ENCODE measurements at regions not wholly inside any gene's neighbourhood (a gene's known extent, or its start where the extent isn't known, plus 50 kb on each side); places are given as distances from the start of the nearest gene placed in this dataset.

DNA sequence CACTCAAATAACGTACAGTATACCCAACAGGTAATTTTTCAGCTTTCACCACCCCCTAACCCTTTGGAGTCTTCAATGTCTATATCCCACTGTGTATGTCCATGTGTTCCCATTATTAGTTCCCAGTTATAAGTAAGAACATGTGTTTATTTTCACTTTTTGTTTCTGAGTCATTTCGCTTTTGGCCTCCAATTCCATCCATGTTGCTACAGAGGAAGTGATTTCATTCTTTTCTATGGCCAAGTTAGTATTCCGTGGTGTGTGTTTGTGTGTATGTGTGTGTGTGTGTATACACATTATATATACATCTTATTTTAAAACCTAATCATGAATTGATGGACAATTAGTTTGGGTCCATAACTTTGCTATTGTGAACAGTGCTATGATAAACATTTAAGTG lies 464.4 kb downstream of the CMPK2 start:
- TF ChIP-seq, protein P1, sequence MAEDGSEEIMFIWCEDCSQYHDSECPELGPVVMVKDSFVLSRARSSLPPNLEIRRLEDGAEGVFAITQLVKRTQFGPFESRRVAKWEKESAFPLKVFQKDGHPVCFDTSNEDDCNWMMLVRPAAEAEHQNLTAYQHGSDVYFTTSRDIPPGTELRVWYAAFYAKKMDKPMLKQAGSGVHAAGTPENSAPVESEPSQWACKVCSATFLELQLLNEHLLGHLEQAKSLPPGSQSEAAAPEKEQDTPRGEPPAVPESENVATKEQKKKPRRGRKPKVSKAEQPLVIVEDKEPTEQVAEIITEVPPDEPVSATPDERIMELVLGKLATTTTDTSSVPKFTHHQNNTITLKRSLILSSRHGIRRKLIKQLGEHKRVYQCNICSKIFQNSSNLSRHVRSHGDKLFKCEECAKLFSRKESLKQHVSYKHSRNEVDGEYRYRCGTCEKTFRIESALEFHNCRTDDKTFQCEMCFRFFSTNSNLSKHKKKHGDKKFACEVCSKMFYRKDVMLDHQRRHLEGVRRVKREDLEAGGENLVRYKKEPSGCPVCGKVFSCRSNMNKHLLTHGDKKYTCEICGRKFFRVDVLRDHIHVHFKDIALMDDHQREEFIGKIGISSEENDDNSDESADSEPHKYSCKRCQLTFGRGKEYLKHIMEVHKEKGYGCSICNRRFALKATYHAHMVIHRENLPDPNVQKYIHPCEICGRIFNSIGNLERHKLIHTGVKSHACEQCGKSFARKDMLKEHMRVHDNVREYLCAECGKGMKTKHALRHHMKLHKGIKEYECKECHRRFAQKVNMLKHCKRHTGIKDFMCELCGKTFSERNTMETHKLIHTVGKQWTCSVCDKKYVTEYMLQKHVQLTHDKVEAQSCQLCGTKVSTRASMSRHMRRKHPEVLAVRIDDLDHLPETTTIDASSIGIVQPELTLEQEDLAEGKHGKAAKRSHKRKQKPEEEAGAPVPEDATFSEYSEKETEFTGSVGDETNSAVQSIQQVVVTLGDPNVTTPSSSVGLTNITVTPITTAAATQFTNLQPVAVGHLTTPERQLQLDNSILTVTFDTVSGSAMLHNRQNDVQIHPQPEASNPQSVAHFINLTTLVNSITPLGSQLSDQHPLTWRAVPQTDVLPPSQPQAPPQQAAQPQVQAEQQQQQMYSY (CRISPR knock-in tag; IDR thresholded peaks at IDR 0.05), result no peak
- TF ChIP-seq ZNF317 (CRISPR knock-in tag; IDR thresholded peaks at IDR 0.05; ENCODE audit: borderline replicate concordance, low read depth), result no peak
- TF ChIP-seq GABPB1 (CRISPR knock-in tag; IDR thresholded peaks at IDR 0.05), result no peak
- TF ChIP-seq HMGA2 (CRISPR knock-in tag; IDR thresholded peaks at IDR 0.05), result peak; percentile 48; the same call in 1 of the 2 replicates
- Mint-ChIP-seq H3K27ac (no peak overlapping the region), H3K4me3 (no peak overlapping the region), H3K9me3 (peaks cover 75% of the 10 kb centered on the region), H3K36me3 (peaks cover 66% of the 10 kb centered on the region), H3K27me3 (ENCODE audit: low read depth) (peaks cover 7% of the 10 kb centered on the region), H3K4me1 (no peaks in the 10 kb centered on the region)
- CTCF ChIA-PET, result no interaction called here
- POLR2A ChIA-PET, result no interaction called here
- ATAC-seq (no peak), DNase-seq (ENCODE audit: low spot score) (no peak)

DNA sequence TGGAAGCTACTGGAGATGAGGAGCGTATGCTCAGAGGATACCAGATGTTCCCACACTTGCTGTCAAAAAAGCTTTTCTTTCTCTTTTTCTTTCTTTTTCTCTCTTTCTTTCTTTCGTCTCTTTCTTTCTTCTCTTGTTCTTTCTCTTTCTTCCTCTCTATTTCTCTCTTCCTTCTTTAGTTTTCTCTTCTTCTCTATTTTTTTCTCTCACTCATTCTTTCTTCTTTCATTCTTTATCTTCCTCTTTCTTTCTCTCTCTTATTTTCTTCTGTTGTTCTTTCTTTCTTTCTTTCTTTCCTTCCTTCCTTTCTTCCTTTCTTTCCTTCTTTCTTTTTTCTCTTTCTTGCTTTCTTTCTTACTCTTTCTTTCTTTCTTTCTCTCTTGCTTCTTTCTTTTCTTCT lies 457.6 kb downstream of the CMPK2 start:
- Mint-ChIP-seq H3K4me3 (no peak overlapping the region), H3K27me3 (ENCODE audit: low read depth) (peaks cover 5% of the 10 kb centered on the region), H3K4me1 (no peaks in the 10 kb centered on the region), H3K36me3 (peaks cover 79% of the 10 kb centered on the region), H3K27ac (no peak overlapping the region), H3K9me3 (peaks cover 88% of the 10 kb centered on the region)
- CTCF ChIA-PET, result no interaction called here
- DNase-seq (ENCODE audit: low spot score) (no peak), ATAC-seq (no peak)
- POLR2A ChIA-PET, result no interaction called here
- TF ChIP-seq, protein P2, sequence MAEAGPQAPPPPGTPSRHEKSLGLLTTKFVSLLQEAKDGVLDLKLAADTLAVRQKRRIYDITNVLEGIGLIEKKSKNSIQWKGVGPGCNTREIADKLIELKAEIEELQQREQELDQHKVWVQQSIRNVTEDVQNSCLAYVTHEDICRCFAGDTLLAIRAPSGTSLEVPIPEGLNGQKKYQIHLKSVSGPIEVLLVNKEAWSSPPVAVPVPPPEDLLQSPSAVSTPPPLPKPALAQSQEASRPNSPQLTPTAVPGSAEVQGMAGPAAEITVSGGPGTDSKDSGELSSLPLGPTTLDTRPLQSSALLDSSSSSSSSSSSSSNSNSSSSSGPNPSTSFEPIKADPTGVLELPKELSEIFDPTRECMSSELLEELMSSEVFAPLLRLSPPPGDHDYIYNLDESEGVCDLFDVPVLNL (CRISPR knock-in tag; IDR thresholded peaks at IDR 0.05; ENCODE audit: borderline replicate concordance, low read depth), result no peak
- TF ChIP-seq, protein P3, sequence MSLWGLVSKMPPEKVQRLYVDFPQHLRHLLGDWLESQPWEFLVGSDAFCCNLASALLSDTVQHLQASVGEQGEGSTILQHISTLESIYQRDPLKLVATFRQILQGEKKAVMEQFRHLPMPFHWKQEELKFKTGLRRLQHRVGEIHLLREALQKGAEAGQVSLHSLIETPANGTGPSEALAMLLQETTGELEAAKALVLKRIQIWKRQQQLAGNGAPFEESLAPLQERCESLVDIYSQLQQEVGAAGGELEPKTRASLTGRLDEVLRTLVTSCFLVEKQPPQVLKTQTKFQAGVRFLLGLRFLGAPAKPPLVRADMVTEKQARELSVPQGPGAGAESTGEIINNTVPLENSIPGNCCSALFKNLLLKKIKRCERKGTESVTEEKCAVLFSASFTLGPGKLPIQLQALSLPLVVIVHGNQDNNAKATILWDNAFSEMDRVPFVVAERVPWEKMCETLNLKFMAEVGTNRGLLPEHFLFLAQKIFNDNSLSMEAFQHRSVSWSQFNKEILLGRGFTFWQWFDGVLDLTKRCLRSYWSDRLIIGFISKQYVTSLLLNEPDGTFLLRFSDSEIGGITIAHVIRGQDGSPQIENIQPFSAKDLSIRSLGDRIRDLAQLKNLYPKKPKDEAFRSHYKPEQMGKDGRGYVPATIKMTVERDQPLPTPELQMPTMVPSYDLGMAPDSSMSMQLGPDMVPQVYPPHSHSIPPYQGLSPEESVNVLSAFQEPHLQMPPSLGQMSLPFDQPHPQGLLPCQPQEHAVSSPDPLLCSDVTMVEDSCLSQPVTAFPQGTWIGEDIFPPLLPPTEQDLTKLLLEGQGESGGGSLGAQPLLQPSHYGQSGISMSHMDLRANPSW (CRISPR knock-in tag; conservative IDR thresholded peaks at IDR 0.05; ENCODE audit: low read depth), result no peak
- TF ChIP-seq, protein P4, sequence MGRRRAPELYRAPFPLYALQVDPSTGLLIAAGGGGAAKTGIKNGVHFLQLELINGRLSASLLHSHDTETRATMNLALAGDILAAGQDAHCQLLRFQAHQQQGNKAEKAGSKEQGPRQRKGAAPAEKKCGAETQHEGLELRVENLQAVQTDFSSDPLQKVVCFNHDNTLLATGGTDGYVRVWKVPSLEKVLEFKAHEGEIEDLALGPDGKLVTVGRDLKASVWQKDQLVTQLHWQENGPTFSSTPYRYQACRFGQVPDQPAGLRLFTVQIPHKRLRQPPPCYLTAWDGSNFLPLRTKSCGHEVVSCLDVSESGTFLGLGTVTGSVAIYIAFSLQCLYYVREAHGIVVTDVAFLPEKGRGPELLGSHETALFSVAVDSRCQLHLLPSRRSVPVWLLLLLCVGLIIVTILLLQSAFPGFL (CRISPR knock-in tag; IDR thresholded peaks at IDR 0.05; ENCODE audit: borderline replicate concordance), result no peak
- TF ChIP-seq ZBTB21 (CRISPR knock-in tag; IDR thresholded peaks at IDR 0.05; ENCODE audit: borderline replicate concordance), result no peak
- TF ChIP-seq FOXJ3 (CRISPR knock-in tag; IDR thresholded peaks at IDR 0.05; ENCODE audit: borderline replicate concordance), result no peak
- no peak for TF ChIP-seq NFATC4 (CRISPR knock-in tag; IDR thresholded peaks at IDR 0.05)
- TF ChIP-seq, protein P5, sequence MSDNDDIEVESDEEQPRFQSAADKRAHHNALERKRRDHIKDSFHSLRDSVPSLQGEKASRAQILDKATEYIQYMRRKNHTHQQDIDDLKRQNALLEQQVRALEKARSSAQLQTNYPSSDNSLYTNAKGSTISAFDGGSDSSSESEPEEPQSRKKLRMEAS (CRISPR knock-in tag; IDR thresholded peaks at IDR 0.05), result no peak
- no peak for TF ChIP-seq TP53 (CRISPR knock-in tag; IDR thresholded peaks at IDR 0.05)
- no peak for TF ChIP-seq IRF2 (CRISPR knock-in tag; IDR thresholded peaks at IDR 0.05; ENCODE audit: borderline replicate concordance, low read depth)

DNA sequence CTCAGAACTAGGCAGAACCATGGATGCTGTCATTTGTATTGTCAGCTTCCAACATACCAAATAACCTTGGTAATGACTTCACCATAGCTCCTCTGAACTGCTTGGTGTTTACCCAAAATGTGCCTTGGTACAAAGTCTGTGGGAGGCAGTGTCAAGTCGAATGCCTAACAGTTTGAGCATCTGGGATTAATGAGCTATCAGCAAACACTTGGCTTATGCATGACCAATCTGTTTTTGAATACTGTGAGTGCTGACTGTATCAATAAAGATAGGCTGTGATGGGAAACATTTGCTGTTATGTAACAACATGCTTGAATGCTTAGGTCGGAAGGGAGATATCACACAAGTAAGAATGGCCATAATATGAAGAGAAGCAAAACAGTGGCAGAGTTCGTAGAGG lies 455.4 kb downstream of the CMPK2 start:
- ATAC-seq, result no peak
- peaks cover 85% of the 10 kb centered on the region for H3K9me3 Mint-ChIP-seq
- no peak for DNase-seq (ENCODE audit: low spot score)
- TF ChIP-seq JUN (CRISPR knock-in tag; IDR thresholded peaks at IDR 0.05), result no peak
- TF ChIP-seq, protein P6, sequence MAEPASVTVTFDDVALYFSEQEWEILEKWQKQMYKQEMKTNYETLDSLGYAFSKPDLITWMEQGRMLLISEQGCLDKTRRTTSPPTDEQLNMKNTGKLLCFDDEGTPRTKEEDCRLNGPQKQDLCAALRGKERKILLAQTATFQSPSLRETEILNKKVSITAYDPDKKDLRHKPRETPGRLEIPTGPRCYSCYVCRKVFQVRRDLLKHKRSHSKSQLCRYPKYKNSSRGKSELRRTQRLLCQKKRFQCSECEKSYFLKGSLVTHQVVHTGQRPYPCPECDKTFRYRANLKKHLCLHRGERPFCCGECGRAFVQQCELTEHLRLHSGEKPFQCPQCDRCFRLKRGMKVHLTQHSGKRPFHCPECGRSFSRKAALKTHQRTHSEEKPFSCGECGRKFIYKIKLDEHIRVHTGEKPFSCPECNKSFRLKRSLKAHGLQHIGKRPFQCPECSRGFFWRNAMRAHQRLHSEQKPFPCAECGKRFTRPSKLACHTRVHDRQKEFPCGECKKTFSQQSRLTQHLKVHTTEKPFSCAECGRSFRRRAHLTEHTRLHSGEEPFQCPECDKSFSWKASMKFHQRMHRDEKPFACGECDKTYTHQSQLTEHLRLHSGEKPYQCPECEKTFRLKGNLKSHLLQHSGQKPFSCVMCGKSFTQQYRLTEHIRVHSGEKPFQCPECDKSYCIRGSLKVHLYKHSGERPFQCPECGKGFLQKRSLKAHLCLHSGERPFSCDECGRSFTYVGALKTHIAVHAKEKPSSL (CRISPR knock-in tag; conservative IDR thresholded peaks at IDR 0.05), result no peak
- TF ChIP-seq, protein P7, sequence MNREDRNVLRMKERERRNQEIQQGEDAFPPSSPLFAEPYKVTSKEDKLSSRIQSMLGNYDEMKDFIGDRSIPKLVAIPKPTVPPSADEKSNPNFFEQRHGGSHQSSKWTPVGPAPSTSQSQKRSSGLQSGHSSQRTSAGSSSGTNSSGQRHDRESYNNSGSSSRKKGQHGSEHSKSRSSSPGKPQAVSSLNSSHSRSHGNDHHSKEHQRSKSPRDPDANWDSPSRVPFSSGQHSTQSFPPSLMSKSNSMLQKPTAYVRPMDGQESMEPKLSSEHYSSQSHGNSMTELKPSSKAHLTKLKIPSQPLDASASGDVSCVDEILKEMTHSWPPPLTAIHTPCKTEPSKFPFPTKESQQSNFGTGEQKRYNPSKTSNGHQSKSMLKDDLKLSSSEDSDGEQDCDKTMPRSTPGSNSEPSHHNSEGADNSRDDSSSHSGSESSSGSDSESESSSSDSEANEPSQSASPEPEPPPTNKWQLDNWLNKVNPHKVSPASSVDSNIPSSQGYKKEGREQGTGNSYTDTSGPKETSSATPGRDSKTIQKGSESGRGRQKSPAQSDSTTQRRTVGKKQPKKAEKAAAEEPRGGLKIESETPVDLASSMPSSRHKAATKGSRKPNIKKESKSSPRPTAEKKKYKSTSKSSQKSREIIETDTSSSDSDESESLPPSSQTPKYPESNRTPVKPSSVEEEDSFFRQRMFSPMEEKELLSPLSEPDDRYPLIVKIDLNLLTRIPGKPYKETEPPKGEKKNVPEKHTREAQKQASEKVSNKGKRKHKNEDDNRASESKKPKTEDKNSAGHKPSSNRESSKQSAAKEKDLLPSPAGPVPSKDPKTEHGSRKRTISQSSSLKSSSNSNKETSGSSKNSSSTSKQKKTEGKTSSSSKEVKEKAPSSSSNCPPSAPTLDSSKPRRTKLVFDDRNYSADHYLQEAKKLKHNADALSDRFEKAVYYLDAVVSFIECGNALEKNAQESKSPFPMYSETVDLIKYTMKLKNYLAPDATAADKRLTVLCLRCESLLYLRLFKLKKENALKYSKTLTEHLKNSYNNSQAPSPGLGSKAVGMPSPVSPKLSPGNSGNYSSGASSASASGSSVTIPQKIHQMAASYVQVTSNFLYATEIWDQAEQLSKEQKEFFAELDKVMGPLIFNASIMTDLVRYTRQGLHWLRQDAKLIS (CRISPR knock-in tag; IDR thresholded peaks at IDR 0.05; ENCODE audit: borderline replicate concordance), result no peak

More for the DNA sequence above, 455.4 kb downstream of the CMPK2 start:
- Mint-ChIP-seq H3K27ac (no peak overlapping the region), H3K4me3 (no peak overlapping the region), H3K4me1 (no peaks in the 10 kb centered on the region), H3K27me3 (ENCODE audit: low read depth) (no peaks in the 10 kb centered on the region; the same call in 1 of the 2 replicates), H3K36me3 (peaks cover 74% of the 10 kb centered on the region)
- POLR2A ChIA-PET, result no interaction called here
- CTCF ChIA-PET, result no interaction called here

Data from WTC11 (cell line).